ENCODE measurements at regions not wholly inside any gene's neighbourhood (a gene's known extent, or its start where the extent isn't known, plus 50 kb on each side); places are given as distances from the start of the nearest gene placed in this dataset.

DNA sequence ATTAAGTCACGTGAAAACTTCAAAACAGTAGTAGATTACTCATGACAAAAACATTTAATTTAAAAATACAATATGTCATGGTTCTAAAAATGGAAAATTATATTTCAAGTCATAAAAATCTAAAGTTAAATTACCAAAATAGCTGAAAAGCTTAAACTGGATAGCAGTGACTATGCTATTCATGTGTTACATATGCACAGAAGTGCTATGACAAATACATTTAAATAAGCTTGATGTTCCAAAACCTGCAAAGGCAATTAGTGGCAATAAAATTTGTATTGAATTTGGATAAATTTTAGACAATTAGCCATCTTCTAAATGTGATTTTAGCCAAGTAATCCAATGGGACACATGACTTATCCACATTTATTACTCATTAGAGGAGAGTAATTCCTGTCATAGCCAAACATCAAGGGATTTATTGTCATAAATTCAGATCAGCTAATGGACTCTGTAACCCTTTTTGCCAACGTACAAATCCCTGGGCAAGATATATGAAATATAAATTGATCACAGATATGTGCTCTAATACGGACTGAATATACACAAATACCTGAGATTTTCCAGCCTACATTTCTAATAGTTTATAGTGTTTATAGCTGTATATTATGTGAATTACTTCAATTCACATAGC is 419.4 kb downstream of the ISL1 start:
- no peaks in the 10 kb centered on the region for H3K9me3 ChIP-seq (ENCODE audit: control insufficient read depth, insufficient read depth, low read depth, low read length)
- TF ChIP-seq, protein P1, sequence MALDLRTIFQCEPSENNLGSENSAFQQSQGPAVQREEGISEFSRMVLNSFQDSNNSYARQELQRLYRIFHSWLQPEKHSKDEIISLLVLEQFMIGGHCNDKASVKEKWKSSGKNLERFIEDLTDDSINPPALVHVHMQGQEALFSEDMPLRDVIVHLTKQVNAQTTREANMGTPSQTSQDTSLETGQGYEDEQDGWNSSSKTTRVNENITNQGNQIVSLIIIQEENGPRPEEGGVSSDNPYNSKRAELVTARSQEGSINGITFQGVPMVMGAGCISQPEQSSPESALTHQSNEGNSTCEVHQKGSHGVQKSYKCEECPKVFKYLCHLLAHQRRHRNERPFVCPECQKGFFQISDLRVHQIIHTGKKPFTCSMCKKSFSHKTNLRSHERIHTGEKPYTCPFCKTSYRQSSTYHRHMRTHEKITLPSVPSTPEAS (tag by site-specific recombination; IDR thresholded peaks at IDR 0.05) = no peak
- TF ChIP-seq ZNF362 (tag by site-specific recombination; IDR thresholded peaks at IDR 0.05) (no peak), ZNF791 (tag by site-specific recombination; IDR thresholded peaks at IDR 0.05) (no peak), ZNF174 (tag by site-specific recombination; IDR thresholded peaks at IDR 0.05) (no peak), ZNF239 (tag by site-specific recombination; IDR thresholded peaks at IDR 0.05) (no peak), ZNF776 (tag by site-specific recombination; IDR thresholded peaks at IDR 0.05; ENCODE audit: borderline replicate concordance) (no peak), HOXD13 (CRISPR knock-in tag; IDR thresholded peaks at IDR 0.05; ENCODE audit: borderline replicate concordance) (no peak), ZNF350 (tag by site-specific recombination; IDR thresholded peaks at IDR 0.05) (no peak), OSR2 (tag by site-specific recombination; IDR thresholded peaks at IDR 0.05) (no peak), YY2 (tag by site-specific recombination; IDR thresholded peaks at IDR 0.05) (no peak), BCL6B (tag by site-specific recombination; IDR thresholded peaks at IDR 0.05) (no peak), ZNF626 (tag by site-specific recombination; IDR thresholded peaks at IDR 0.05) (no peak), ZNF311 (tag by site-specific recombination; IDR thresholded peaks at IDR 0.05; ENCODE audit: borderline replicate concordance) (no peak), ZNF426 (tag by site-specific recombination; IDR thresholded peaks at IDR 0.05) (no peak), RBAK (tag by site-specific recombination; IDR thresholded peaks at IDR 0.05) (no peak), ZNF280C (tag by site-specific recombination; IDR thresholded peaks at IDR 0.05) (no peak), ZNF830 (tag by site-specific recombination; IDR thresholded peaks at IDR 0.05; ENCODE audit: low read depth) (no peak), ZNF274 (IDR thresholded peaks at IDR 0.05; ENCODE audit: low read length) (no peak), ZNF274 (tag by site-specific recombination; IDR thresholded peaks at IDR 0.05; ENCODE audit: borderline replicate concordance) (no peak)
- TF ChIP-seq, protein P2, sequence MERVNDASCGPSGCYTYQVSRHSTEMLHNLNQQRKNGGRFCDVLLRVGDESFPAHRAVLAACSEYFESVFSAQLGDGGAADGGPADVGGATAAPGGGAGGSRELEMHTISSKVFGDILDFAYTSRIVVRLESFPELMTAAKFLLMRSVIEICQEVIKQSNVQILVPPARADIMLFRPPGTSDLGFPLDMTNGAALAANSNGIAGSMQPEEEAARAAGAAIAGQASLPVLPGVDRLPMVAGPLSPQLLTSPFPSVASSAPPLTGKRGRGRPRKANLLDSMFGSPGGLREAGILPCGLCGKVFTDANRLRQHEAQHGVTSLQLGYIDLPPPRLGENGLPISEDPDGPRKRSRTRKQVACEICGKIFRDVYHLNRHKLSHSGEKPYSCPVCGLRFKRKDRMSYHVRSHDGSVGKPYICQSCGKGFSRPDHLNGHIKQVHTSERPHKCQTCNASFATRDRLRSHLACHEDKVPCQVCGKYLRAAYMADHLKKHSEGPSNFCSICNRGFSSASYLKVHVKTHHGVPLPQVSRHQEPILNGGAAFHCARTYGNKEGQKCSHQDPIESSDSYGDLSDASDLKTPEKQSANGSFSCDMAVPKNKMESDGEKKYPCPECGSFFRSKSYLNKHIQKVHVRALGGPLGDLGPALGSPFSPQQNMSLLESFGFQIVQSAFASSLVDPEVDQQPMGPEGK (tag by site-specific recombination; IDR thresholded peaks at IDR 0.05) = no peak
- no peak overlapping the region for H3K4me3 ChIP-seq (ENCODE audit: low read depth, low read length)
- ChIA-PET POLR2A (no interaction called here), CTCF (no interaction called here)
- no peak overlapping the region for H3K27ac ChIP-seq (ENCODE audit: extremely low read depth, low read depth, low read length)
- H3K4me1 ChIP-seq (ENCODE audit: control insufficient read depth, insufficient read depth, low read length) = no peaks in the 10 kb centered on the region
- H3K36me3 ChIP-seq (ENCODE audit: control insufficient read depth in 2 of 2, insufficient read depth in 1 of 2, low read length in 2 of 2) = no peaks in the 10 kb centered on the region

All from HEK293 (cell line).